NCI-H2196 treated with DMSO at 0.1 percent for 48 hours (cell line): ENCODE measurements at regions not wholly inside any gene's neighbourhood (a gene's known extent, or its start where the extent isn't known, plus 50 kb on each side); places are given as distances from the start of the nearest gene placed in this dataset.
"Not testable (repeated sequence)": the region's sequence is repeated elsewhere in the genome, so short reads cannot be mapped to it uniquely, and the experiment has no call there.

ENCODE experiments used
- DNase-seq: peaks from one replicate; lab custom pipeline; 2025; ENCODE audit not compliant: unreplicated experiment; lab: John Stamatoyannopoulos, UW

DNA sequence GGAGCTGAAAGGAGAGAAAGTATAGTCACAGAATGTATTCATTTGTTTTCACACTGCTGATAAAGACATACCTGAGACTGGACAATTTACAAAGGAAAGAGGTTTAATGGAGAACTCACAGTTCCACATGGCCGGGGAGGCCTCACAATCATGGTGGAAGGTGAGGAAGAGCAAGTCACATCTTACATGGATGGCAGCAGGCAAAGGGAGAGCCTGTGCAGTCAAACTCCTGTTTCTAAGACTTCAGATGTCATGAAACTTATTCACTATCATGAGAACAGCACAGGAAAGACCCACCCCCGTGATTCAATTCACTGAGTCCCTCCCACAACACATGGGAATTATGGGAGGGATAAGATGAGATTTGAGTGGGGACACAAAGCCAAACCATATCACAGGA, 224.7 kb downstream of the LNPK start:
- not testable (repeated sequence) for DNase-seq

DNA sequence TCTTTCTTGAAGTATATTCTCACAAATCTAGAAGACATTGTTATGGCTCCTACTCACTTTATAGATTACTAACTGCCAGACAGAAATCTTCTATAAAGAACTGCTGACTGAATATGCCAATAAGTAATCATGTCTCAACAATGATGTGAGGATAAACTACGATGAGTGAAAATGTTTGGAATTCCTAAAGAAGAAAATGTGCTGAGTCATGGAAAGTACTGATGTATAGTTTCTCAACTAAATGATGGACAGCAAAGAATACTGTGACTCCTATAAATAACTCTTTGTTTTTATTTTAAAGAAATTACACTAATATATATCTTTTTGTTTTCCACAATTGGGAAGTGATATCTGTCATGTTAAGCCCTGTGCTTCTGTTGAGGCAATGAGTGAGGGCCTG, 232.9 kb downstream of the LNPK start:
- DNase-seq: no peak

DNA sequence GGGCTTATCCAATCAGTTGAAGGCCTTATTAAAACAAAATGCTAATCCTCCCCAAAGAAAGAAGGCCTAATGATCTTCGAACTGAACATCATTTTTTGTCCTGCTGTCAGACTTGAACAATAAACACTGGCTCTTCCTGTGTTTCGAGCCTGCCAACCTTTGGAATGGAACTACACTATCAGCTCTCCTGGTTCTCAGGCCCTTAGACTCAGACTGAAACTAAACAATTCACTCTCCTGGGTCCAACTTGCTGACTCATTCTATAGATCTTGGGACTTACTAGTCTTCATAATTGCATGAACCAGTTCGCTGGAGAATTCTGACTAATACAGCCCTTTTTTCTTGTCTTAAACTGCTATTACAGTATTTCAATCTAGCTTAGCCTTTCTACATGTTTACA, 235.2 kb downstream of the LNPK start:
- no peak for DNase-seq

DNA sequence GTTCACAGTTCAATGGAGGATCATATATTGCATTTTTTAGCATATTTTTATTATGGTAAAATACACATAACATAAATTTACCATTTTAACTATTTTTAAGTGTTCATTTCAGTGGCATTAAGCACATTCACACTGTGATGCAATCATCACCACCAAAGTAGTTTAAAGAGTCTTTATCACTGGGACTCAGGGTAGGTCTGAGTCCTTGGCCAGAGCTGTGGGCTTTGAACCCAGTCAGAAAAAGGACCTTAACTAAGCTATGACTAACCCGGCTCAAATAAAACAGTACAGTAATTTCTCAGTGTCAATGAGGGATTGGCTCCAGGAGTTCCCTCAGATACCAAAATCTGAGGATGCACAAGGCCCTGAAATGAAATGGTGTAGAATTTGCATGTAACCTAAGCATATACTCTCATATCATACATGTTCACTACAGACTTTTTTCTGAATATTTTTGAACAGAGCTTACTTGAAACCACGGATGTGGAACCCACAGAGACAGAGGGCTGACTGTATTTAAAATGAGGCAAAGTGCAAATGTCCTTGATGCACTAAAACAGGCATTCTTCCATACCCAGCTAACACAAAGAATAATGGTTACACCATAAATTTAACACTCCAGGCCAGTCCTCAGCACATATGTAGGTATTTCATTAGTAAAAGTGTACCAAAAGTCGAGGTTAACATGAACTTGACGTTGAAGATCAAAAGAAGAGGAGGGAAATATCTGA, 246.2 kb downstream of the LNPK start:
- DNase-seq: no peak

DNA sequence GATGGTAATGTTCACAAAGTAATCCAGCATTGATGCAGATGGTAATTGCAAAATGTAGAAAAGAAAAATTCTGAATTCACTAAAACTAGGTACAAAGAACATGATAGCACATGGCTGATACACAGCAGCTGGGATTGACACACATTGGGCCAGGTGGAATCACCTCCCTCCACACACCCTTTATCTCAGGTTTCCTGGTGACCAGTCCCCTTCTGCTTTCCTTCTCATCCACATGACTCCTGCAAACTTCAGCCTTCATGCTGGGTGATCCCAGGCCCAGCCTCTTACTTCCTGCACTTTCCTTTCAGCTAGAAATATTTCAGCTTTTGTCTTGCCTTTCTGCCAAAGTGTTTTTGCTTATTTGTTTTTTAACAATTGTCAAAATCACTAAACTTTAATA, 246.9 kb downstream of the LNPK start:
- DNase-seq: no peak

- no peak for DNase-seq
Observed at GRCh38 chr2:175750195-175750594, 251.9 kb downstream of the LNPK start.

GRCh38 chr2:175745911-175746310, 256.2 kb downstream of the LNPK start:
- no peak for DNase-seq

- no peak for DNase-seq
Observed at GRCh38 chr2:175744000-175744399, 258.1 kb downstream of the LNPK start.

DNA sequence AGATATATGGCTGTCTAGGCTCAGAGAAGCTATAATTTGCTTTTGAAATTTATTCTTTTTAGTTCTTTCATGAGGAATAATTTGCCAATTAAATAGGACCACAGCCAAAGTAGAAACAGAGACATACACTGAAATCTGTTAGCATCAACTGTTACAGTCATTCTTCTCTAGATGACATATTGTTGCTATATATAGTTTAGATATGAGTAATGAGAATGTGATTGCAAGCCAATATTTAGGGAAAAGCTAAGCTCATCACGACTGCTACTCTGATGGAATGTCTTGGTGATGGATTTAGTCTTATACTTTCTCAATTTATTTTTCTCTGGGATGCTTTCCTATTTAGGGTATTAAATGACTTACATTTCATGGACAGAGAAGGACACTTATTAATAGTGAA, 259.1 kb downstream of the LNPK start:
- no peak for DNase-seq

DNA sequence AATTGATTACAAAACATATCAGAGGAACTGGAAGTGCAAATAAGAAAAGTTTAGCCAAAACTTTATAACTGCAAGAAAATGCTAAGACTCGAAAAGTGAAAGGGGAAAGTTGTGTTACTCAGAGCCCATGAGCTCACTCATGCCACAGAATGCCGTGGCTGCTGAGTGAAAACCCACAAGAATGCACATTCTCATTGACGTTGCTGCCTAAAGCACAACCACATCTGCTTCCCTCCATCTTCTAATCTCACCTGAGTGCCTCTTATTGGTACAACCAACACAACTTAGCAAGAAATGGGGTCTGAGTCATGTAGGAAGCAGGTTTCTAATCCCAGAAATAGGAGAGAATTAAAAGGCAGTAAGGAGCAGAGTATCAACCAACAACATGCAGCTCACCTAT, 259.7 kb downstream of the LNPK start:
- DNase-seq: no peak

DNA sequence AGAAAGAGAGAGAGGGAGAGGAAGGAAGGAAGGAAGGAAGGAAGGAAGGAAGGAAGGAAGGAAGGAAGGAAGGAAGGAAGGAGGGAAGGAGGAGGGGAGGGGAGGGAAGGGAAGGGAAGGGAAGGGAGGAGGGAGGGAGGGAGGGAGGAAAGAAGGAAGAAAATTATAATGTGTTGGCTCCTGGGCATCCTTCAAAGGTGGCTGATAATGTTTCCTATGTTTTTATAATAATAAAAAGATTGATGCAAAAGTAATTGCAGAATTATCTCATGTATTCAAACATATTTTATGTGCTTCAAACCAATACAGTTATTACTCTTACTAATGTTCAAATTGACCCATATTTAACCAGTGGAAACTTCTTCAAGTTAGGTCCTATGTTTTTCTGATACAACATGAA, 260.9 kb downstream of the LNPK start:
- no peak for DNase-seq

- DNase-seq: no peak
Observed at GRCh38 chr2:175737722-175738361, 264.2 kb downstream of the LNPK start.

DNA sequence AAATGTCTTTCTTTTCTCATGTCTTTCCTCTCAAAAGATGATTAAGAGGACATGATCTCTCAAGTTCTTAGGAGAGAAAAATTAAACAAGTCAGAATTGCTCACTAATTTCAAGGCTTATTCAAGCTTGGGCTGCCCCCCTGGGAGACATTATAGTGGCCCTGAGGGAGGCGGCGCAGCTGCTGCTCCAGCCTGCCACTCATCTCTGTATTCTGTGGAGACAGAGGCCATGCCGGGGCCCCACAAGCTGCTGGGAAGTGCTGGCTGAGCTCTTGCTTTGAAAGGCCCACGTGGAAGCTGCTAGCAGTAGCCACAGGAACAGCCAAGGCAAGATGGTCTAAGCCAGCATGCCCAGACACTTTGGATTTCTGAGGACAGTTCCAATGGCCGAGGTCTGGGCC, 267.4 kb downstream of the LNPK start:
- DNase-seq: no peak

GRCh38 chr2:175732531-175732930, 269.5 kb downstream of the LNPK start:
- DNase-seq: no peak

DNA sequence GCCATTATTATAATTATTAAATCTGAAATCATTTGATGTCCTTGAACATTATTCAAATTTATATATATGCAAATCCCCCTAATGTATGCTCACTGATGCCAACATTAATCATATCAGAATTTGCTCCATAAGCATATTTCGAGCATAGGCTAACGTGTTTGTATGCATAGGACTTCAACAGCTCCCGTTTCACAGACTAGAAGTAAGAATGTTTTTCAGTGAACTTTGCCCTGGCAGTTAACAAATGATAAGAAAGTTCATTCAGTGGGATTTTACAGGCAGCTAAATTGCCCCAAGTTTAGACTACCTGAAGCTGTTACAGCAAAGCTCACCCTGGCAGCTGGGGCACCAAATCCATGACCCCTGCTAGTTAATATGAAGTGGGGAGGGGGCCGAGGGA, 272.0 kb downstream of the LNPK start:
- no peak for DNase-seq

GRCh38 chr2:175729049-175729706, 272.9 kb downstream of the LNPK start:
- no peak for DNase-seq

GRCh38 chr2:175728032-175728431, 274.0 kb downstream of the LNPK start:
- no peak for DNase-seq

- DNase-seq: no peak
Observed at GRCh38 chr2:175726223-175726622, 275.8 kb downstream of the LNPK start.

- no peak for DNase-seq
Observed at GRCh38 chr2:175709248-175709647, 292.8 kb downstream of the LNPK start.

DNA sequence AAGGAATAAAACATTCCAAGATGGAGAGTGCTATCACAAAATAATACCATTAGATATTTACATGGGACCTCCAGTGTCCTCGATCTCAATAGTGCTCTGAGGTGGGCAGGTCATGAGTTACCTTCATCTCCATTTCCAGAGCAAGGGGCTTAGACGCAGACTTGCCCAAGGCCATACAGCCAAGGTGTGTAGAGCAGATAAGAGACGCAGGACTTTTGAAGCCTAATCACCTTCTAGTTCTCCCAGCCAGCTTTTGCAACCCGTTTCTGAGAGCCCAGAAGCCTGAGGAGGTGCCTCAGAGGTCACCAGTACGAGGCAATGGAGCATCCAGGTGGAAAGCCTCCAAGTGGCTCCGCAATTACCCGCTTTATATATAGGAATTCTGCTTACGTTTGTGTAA, 294.7 kb downstream of the LNPK start:
- DNase-seq: no peak

GRCh38 chr2:175704568-175704967, 297.5 kb downstream of the LNPK start:
- not testable (repeated sequence) for DNase-seq

DNA sequence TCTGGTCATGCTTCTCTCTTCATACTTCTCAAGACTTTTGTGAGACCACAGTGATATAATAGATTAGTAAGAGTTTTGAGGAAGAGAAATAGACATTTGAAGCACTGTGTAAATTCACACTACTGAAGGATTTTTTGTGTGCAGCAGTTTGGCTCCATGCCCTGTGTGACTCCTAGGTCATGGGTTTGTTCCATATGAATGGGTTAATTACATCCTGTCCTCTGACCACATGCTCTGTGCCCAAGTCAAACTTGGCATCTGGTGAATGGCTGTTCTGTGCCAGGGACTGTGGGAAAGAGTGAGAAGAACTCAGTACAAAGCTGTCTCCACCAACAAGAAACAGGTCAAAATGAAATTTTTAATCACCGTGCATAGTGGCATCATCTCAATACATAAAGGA, 304.0 kb downstream of the LNPK start:
- DNase-seq: peak; percentile 33
